ENCODE measurements at regions not wholly inside any gene's neighbourhood (a gene's known extent, or its start where the extent isn't known, plus 50 kb on each side); places are given as distances from the start of the nearest gene placed in this dataset.

DNA sequence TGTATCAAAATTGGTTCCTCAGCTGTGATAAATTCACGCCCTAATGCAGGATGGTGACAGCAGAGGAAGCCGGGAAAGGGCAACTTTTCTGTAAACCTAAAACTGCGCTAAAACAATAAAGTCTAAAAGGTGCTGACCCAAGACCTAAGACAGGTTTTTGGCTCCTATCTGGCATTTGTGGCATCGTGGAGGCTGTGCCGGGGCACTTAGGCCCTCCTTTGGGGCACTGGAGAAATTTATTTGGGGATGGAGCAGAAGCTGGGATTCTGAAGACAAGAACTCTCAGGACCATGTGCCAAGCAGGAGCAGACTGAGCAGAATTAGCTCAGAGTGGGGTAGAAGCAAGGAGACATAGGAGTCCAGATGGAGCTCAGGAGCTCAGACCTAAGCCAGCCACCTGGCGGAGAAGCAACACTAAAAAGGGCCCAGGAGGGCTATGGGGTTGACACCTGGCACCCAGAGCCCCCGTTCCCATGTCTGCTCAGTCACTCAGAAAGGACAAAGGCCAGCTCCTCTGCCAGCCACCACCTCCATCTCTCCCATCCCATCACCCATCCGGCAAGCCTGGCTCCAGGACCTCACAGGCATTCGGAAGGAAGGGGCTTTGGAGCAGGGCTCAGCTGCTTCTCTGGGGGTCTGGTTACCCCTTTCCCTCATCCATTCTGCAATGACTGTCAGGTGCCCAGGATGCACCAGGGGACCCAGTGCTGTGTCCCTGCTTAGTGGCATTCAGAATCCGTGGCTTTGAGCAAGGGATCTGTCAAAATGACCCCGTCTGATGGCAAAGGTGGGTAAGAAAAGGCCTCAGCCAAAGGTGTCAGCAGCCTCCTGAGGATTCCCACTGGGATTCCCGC, 347.7 kb downstream of the NPHP4 start:
- FAIRE-seq (no peak), DNase-seq (ENCODE audit: insufficient read length, low spot score) (no peak)

DNA sequence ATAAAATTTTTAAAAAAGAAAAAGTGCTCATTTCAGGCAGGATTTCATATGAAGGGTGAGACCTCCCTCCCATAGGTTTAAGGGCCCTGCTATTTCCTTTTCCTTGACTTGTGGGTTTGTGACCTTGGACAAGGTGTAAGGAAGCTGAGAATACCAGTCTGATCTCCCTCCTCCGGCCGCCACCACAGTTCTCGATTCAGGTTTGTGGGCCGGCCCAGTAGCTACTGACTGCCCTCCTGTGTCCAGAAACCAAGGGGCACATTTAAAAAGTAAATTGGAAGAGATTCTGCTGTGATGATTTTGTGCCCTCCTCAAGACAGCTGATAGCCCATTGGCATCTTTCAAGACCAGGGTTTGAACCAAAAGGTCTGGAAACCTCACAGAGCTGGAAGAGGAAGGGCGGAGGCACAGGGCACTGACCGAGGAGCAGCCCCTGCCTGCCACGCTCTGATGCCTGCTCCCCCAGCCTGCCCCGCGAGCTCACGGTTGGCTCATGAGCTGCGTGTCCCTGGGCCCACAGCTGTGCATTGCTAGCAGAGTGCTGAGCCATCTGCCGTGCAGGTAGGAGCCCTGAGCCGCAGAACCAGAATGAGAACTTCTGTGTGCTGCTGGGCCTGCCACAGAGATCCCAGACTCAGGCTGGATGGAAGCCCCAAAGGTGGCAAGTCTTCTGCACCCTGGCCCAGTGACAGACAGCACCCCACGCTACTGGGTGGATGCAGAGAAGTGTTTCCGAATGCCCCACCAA, 348.7 kb downstream of the NPHP4 start:
- FAIRE-seq (no peak), DNase-seq (ENCODE audit: insufficient read length, low spot score) (no peak)

DNA sequence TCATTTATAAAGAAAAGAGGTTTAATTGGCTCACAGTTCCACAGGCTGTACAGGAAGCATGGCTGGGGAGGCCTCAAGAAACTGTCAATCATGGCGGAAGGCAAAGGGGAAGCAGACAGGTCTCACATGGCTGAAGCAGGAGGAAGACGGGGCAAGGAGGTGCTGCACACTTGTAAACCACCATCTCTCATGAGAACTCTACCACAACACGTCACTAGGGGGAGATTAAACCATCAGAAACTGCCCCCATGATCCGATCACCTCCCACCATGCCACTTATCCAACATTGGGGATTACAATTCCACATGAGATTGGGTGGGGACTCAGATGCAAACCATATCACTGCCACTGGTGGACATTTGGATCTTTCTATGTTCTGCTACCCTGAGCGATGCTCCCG, 351.4 kb downstream of the NPHP4 start:
- DNase-seq (ENCODE audit: insufficient read length, low spot score) = no peak
- FAIRE-seq = no peak

DNA sequence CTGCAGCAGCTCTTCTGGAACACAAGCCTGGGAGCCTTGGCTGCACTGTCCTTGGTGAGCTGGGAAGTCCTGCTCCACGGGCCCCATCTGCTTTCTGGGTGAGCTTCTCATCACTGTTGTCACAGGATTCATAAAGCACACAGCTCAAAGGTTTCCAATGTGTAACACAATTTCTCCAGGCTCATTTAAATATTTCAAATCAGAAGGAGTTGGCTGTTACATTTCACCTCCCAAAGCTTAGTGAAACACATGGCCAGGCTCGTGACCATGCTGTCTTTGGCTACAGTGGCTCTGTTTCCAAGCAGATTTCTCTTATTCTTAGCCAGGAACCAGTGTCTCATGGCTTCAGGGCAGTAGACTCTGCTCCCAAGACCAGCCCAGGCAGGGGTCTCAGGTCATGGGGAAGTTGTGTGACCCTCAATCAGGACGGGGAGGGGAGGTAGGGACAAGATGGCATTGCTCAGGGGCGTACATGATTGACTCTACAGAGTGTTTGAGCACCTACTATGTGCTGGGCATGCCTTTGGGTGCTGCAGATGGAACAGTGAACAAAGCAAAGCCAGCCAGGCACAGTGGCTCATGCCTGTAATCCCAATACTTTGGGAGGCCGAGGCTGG, 353.0 kb downstream of the NPHP4 start:
- no peak for FAIRE-seq
- no peak for DNase-seq (ENCODE audit: insufficient read length, low spot score)

DNA sequence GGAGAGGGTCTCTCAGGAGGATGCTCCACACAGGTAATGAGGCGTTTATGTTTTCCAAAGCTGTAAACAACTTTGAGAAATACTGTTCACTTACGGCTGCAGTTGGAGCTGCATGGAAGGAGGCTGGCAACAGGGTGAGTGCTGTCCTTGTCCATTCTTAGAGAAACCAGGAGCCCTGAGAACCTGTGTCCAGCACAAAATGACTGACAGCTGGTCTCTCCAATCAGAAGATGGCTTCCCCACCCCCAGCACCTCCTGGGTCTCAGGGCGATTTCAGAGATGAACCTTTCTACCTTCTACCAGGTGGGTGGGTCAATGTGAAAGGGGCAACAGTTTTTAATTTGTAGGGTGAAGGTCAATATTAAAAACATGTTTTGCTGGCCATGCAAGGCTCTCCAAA, 353.6 kb downstream of the NPHP4 start:
- DNase-seq (ENCODE audit: insufficient read length, low spot score) = no peak
- FAIRE-seq = no peak

DNA sequence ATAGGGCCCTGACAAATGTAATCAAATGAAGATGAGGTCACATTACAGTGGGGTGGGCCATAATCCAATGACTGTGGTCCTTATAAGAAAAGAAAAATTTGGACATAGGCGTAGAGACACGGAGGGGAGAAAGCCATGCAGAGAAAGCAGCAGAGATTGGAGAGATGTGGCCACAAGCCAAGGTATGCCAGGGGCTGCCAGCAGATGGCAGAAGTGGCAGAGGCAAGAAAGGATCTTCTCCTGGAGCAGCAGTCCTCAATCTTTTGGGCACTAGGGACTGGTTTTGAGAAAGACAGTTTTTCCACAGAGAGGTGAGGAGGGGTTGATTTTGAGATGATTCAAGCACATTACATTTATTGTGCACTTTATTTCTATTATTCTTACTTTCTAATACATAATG, 355.1 kb downstream of the NPHP4 start:
- DNase-seq (ENCODE audit: insufficient read length, low spot score) = no peak
- FAIRE-seq = no peak

DNA sequence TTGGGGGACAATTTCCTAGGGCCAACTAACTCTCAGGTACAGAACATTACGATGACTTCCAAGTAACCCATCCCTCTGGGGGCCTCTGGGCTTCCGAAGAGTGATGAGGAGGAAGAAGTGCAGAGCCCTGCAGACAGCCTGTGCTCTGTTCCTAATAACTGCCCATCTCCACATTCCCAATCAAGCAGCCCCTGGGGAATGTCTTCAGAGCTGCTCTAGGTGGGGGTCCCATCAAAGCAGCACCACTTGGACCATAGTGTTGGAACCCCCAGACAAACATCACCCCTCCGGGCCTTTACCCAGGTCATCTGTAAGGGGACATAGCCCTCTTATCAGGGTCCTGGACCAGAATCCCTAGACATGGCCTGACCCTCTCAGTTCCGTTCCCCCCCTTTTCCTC, 357.3 kb downstream of the NPHP4 start:
- no peak for FAIRE-seq

DNA sequence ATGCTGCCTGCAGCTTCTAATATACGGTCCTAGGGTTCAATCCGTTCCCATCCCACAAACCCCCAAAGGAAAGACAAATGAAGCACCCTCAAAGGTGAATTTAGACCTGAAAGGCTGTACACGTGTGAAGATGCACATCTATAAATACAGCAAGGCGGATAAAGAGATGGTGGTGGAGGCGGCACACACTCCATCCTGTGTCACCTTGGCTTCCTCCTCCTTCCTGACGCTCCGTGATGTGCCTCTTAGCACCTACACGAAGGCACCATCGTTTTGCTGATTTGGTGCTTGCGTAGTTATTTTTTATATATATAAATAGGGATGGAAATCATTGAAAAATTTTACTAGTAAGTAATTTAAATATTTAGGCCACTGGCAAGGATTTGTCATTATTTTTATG, 359.4 kb downstream of the NPHP4 start:
- no peak for FAIRE-seq
- no peak for DNase-seq (ENCODE audit: insufficient read length, low spot score)

More for the DNA sequence above, 357.3 kb downstream of the NPHP4 start:
- DNase-seq (ENCODE audit: insufficient read length, low spot score) = no peak

DNA sequence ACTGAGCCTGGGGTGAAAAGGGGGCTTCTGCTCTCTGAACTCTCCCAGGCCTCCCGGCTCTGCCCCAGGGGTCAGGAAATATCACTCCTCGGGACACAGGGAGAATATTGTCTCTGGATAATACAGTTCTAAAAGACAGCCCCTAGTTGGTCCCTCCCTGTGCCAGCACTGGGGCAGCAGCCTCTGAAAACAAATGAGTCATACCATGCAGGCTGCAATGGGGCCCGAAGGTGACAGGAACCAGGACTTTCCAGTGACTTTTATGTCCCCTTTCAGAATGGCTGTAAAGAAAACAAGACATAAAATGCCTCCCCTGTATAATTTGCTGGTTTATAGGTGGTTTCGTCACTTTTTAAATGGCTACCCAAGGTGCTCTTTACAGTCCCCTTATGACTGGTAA, 360.0 kb downstream of the NPHP4 start:
- DNase-seq (ENCODE audit: insufficient read length, low spot score) = no peak
- no peak for FAIRE-seq

DNA sequence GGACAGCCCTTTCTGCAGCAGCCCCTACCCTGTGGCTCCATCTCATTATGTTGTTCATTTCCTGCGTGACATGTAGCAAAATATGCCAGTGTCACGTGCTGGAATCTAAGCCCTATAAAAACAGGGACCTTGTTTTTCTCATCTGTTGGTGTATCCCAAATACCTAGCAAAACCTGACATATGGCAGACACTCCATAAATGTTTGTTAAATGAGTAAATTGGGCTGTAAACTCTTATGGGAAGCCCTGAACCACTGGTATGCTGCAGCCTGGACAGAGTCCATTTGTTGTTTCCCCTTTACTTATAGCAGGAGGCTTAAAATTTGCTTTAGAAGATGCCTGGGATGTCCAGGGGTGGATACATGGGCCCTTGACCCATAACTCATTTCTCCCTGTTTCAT, 363.8 kb downstream of the NPHP4 start:
- no peak for FAIRE-seq
- DNase-seq (ENCODE audit: insufficient read length, low spot score) = no peak

DNA sequence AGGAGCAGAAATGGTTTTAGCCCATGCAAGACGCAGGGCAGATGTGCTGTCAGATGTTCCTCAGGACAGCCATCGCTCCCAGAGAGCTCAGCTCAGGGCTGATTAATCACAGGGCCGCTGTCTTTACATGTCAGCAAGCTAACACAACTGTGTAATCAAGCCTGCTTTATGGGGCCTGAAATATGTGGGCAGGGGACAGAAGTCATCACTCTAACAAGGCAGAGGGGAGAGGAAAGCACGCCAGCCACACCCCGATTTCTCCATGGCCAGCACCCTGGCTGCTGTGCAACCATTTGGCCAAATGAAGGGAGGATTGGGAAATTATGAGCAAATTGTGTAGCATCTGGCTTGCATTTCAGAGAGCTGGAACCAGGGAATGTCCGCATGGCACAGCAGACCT, 368.8 kb downstream of the NPHP4 start:
- DNase-seq (ENCODE audit: insufficient read length, low spot score) = no peak

DNA sequence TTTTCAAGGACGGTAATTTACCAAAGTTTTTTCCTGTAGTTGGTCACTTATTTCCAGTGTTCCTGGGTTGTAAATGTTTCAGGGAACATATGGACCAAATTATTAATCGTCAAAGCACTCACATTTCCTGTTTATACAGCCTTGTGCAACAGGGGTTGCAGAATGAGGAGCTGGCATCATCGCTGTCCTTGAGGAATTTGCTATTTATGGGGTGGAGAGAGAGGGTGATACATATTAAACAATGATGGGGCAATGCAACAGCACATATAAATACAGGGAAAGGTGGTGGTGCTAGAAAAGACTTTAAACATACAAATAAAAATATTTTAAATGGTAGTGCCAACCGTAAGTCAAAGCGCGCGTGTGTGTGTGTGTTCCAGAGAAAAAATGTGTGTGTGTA, 369.8 kb downstream of the NPHP4 start:
- no peak for FAIRE-seq
- DNase-seq (ENCODE audit: insufficient read length, low spot score) = no peak

More for the DNA sequence above, 368.8 kb downstream of the NPHP4 start:
- FAIRE-seq = no peak

DNA sequence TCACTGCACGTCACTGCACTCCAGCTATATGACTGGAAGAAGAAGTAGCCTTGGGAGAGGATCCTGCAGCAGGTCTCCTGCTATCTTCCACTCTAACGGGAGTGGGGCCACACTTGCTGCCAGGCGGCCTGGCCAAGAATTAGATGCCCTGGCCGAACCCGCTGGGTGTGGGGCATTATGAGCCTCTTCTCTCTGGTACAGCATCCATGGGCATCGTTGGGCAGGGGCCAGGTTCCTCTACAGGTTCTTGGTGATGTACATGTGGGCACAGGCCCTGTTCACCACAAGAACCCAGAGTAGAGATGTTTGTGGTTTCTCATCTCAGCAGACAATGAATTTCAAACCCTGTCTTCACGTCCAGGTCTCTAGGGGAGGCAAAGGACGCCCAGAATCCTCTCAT, 370.5 kb downstream of the NPHP4 start:
- no peak for FAIRE-seq
- no peak for DNase-seq (ENCODE audit: insufficient read length, low spot score)

DNA sequence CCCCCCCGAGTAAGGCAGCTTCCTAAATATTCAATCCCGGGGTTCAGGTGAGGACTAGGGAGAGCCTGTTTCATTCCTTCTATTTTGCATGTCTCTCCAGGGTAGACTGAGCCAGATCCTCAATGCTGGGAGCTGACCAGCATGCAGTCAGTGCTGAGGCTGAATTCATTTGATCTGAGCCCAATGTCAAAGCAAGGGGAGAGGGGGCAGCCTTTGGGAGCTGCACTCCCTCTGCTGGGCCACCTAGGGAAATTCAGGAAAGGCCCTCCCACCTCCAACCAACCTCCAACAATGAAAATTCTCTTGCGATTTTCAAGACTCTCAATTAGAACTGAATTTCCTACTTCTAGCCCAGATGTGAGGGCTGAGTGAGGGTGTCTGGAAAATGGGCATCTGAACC, 371.2 kb downstream of the NPHP4 start:
- DNase-seq (ENCODE audit: insufficient read length, low spot score) = no peak
- FAIRE-seq = no peak

DNA sequence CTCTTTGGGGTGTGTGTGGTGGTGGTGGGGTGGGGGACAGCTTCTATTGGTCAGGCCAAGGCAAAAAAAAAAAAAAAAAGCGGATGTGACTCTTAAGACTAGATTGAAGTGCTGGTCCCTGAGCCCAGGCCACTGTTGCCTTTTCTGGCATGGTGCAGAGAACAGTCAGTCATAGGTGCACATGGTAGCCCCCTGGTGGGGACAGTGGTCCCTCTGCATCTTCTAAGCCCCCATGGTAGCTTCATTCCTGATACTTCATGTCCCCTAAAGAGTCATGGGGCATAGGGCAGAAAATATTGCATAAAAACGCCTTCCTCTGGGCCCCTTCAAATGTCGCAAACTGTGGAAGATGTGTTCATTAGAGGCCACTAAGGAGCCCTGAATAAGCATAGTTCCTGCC, 371.8 kb downstream of the NPHP4 start:
- DNase-seq (ENCODE audit: insufficient read length, low spot score) (no peak), FAIRE-seq (no peak)

DNA sequence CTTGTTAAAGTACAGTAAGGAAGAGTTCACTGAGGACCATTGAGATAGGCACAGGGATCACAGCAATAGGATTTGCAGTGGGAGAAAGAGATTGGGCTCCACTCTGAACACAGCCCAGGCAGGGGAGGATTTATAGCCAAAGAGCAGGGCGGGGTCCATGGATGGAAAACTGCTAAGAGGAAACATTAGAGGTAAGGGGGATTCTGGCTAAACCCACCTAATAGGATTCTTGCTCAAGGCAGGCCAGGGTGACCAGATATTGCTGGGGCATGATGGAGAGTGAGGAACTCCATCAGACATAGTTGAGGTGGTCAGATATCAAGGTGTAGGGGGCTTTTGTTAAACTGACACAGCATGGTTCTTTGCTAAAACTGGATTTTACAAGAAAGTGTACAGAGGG, 372.8 kb downstream of the NPHP4 start:
- DNase-seq (ENCODE audit: insufficient read length, low spot score) (no peak), FAIRE-seq (no peak)

DNA sequence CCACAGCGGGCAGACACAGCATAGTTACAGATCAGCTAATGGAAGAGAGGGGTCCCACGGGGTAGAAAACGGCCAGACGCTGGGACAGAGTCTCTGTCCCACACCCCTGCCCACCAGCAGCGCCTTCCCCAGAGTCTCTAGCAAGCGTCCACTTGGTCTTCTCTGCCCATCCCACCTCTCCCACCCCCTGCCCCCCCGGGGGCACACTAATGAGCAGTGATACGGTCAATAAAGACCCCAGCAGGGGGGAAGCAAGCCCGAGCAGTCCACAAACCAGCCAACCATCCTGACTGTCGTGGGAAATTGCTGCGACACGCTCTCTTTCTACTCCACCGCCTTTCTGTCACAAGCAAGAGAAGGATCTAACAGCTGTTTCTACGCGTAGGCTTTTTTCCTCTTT, 374.7 kb downstream of the NPHP4 start:
- no peak for DNase-seq (ENCODE audit: insufficient read length, low spot score)
- no peak for FAIRE-seq

DNA sequence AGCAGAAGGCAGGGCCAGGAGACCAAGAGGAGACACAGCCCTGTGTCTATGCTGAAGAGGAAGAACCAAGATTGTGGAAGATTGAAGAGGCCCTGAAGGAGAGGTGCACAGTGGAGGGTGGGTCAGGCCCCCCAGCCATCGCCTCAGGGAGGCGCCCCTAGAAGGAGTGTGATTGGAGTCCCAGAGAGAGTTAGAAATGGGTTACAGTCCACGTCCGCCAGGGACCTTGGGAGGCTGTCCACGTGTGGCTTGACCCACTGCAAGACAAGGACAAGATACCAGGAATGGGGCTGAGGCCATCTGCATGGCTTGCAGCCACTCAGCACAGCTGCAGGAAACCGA, 375.1 kb downstream of the NPHP4 start:
- FAIRE-seq (no peak), DNase-seq (ENCODE audit: insufficient read length, low spot score) (no peak)

DNA sequence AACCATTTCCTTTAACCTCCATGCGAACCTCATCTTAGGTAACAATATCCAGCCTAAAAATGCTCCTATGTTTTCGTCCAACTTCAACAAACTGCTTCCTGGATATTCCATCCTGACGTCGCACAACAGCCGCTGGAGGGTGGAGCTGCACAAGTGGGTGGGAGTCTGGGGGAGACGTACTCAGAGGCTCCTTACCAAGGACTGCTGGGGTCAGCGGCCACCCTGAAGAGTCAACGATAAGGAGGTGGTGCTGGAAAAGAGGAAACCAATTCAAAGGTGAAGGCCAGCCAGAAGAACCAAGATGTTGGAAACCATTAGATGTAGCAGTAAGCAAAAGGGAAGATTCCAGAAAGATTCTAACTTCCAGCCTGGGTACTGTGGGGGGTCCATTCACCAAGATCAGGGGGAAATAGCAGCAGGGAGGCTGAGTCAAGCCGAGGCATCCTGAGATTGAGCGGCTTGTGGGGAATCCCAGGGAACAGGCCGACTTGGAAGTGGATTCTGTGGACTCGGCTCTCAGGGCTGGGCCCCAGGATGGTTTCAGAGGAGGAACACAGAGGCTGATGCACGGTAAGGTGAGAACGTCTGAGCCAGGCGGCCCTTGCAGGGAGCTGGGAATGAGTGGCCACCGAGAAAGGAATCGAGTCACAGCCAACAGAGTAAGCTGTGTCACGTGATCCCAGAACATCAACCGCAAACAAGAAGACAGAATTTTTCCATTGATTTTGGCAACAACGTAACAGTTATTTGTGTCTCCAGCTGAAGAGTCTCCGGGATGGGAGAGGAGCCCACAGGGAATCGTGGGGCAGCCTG, 375.7 kb downstream of the NPHP4 start:
- DNase-seq (ENCODE audit: insufficient read length, low spot score) = no peak
- no peak for FAIRE-seq

DNA sequence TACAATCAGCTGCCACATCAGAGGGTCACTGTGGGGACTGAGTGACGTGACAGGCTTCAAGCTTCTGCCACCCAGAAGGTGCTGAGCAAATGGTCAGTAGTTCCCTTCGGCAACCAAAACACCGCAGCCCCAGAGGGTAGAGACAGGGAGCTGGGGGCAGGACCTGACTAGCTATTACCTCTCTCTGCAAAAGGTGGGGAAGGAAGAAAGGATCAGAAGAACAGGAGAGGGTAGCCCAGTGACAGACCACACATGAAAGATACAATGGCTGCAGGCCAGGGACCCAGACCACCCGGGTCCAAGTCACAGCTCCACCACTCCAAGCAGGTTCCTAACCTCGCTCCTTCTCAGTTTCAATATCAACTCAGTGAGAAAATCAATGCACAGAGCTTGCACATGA, 377.1 kb downstream of the NPHP4 start:
- FAIRE-seq = no peak

DNA sequence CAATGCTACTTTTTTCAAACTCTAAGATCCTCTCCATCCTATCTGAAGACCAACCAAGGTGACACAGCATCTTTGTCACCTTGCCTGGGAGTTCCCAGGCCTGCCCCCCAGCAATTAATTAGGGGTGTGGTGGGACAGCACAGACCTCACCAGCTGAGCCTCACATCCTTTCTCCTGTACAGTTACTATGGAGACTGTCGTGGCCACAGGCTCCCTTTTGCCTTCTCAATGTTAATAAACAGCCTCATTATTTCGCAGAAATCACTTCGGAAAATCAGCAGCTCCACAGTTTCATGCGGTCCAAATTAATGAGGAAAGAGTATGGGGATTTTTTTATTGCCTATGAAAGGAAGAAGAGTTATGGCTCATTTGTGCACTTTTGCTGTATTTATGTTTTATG, 378.3 kb downstream of the NPHP4 start:
- DNase-seq (ENCODE audit: insufficient read length, low spot score) = no peak
- FAIRE-seq = no peak

More for the DNA sequence above, 377.1 kb downstream of the NPHP4 start:
- DNase-seq (ENCODE audit: insufficient read length, low spot score) = no peak

Measured in GM19239 (cell line).